Fibroblast of mammary gland (primary cell): ENCODE measurements at regions not wholly inside any gene's neighbourhood (a gene's known extent, or its start where the extent isn't known, plus 50 kb on each side); places are given as distances from the start of the nearest gene placed in this dataset.
A peak's percentile ranks its signal among the peaks of the same experiment; 100 is the strongest.

Experiments used
- DNase-seq: peaks from one replicate; pipeline ENCODE4 v3.0.0-alpha.2; 2010; ENCODE audit warnings: low read depth
- H3K4me3 ChIP-seq: 2 replicates; pipeline ENCODE4 v1.5.1; 2011; ENCODE audit warnings: low read depth, mild to moderate bottlenecking, low read length, moderate library complexity; ENCODE audit not compliant: control insufficient read depth
- TF ChIP-seq, protein P1 (sequence below): conservative IDR thresholded peaks from 2 replicates; pipeline ENCODE4 v1.5.1; 2011; ENCODE audit warnings: low read depth, low read length, inconsistent platforms; ENCODE audit not compliant: control insufficient read depth, insufficient read depth

GRCh38 chr16:22633280-22633679, 122.6 kb downstream of the NPIPB5 start:
- H3K4me3 ChIP-seq: no peak overlapping the region
- TF ChIP-seq, protein P1, sequence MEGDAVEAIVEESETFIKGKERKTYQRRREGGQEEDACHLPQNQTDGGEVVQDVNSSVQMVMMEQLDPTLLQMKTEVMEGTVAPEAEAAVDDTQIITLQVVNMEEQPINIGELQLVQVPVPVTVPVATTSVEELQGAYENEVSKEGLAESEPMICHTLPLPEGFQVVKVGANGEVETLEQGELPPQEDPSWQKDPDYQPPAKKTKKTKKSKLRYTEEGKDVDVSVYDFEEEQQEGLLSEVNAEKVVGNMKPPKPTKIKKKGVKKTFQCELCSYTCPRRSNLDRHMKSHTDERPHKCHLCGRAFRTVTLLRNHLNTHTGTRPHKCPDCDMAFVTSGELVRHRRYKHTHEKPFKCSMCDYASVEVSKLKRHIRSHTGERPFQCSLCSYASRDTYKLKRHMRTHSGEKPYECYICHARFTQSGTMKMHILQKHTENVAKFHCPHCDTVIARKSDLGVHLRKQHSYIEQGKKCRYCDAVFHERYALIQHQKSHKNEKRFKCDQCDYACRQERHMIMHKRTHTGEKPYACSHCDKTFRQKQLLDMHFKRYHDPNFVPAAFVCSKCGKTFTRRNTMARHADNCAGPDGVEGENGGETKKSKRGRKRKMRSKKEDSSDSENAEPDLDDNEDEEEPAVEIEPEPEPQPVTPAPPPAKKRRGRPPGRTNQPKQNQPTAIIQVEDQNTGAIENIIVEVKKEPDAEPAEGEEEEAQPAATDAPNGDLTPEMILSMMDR: no peak
- DNase-seq: no peak

DNA sequence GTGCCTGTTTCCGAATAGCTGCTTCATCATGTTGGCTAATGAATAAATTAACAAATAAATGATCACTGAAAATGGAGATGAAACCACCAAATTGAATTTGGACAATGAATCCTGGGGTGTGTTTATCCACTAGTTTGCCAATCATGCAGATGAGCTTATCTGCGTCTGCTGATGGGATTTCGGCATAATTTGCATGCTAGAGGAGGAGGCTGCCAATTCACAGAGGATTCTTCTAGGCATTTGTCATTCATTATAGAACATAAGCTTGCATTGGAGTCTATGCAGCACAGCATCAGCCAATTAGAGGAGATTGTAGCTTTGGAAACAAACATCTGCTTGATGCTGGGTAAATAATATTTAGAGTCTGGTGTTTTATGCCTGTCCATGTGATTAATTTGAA, 123.1 kb downstream of the NPIPB5 start:
- no peak for DNase-seq
- H3K4me3 ChIP-seq: no peak overlapping the region
- TF ChIP-seq, protein P1: no peak

DNA sequence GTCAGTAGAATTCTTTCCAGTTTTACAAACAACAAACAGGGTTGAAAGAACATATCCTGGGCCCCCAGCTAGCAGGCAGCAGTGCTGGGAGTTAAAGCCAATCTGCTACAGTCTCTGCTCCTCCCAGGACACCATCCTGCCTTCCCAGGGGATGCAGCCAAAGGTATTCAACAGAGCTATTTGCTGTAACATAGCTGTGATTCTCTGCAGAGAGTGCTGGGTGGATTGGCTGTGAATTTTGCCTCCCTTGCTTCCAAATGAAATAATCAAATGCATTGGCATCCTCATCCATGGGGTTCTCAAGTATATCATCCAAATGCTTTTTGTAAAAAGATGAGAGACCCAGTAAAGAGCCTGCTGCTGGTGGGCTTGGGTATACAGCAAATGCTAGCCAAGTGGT, 124.3 kb downstream of the NPIPB5 start:
- TF ChIP-seq, protein P1: no peak
- DNase-seq: no peak
- no peak overlapping the region for H3K4me3 ChIP-seq

GRCh38 chr16:22635357-22635761, 124.7 kb downstream of the NPIPB5 start:
- TF ChIP-seq, protein P1: no peak

GRCh38 chr16:22635801-22636200, 125.1 kb downstream of the NPIPB5 start:
- no peak overlapping the region for H3K4me3 ChIP-seq
- DNase-seq: no peak
- TF ChIP-seq, protein P1: no peak

More at GRCh38 chr16:22635357-22635761, 124.7 kb downstream of the NPIPB5 start:
- peak; percentile 48 for DNase-seq
- H3K4me3 ChIP-seq: no peak overlapping the region

- peak; percentile 96 for DNase-seq
- H3K4me3 ChIP-seq: no peak overlapping the region
- TF ChIP-seq, protein P1: no peak
Measured at GRCh38 chr16:22638393-22639206, 127.9 kb downstream of the NPIPB5 start.
